Thoracic aorta (tissue), 2 donors: ENCODE measurements at regions not wholly inside any gene's neighbourhood (a gene's known extent, or its start where the extent isn't known, plus 50 kb on each side); places are given as distances from the start of the nearest gene placed in this dataset.
A peak's percentile ranks its signal among the peaks of the same experiment; 100 is the strongest.

Source experiments
- ATAC-seq: fragments of 150-250 bp; one replicate; pipeline ENCODE4 v1.8.0; 2017; ENCODE audit warnings: low read depth; ENCODE audit not compliant: insufficient number of reproducible peaks, low FRiP score
- DNase-seq: peaks from one replicate; pipeline ENCODE4 v3.0.0-alpha.2; 2020; ENCODE audit warnings: low spot score
- H3K27ac ChIP-seq, 2 donors: fragments of 200-600 bp; sonication (generic); 1 replicate in 1 of 2; 2 replicates in 1 of 2; pipeline ENCODE4 v1.5.1; 2016; ENCODE audit warnings: mild to moderate bottlenecking in 2 of 2, moderate library complexity in 2 of 2
- H3K27me3 ChIP-seq: fragments of 200-600 bp; sonication (generic); replicated peaks from 2 replicates; pipeline ENCODE4 v1.6.0; 2016; ENCODE audit warnings: mild to moderate bottlenecking; ENCODE audit not compliant: insufficient read depth
- H3K36me3 ChIP-seq: fragments of 200-600 bp; sonication (generic); one replicate; pipeline ENCODE4 v1.5.1; 2016
- H3K4me1 ChIP-seq, 2 donors: fragments of 200-600 bp; sonication (generic); 1 replicate in 1 of 2; 2 replicates in 1 of 2; pipeline versions ENCODE4 v1.5.1 to v1.6.0; 2016; ENCODE audit warnings: low read depth in 2 of 2, mild to moderate bottlenecking in 1 of 2; ENCODE audit not compliant: control insufficient read depth in 1 of 2
- H3K4me3 ChIP-seq: fragments of 200-600 bp; sonication (generic); 2 replicates; pipeline ENCODE4 v1.5.1; 2016; ENCODE audit warnings: mild to moderate bottlenecking
- H3K9me3 ChIP-seq: fragments of 200-600 bp; sonication (generic); 2 replicates; pipeline ENCODE4 v1.5.1; 2016
- CTCF ChIP-seq: fragments of 200-600 bp; sonication (generic); IDR thresholded peaks from one replicate; pipeline ENCODE4 v1.5.1; 2019; ENCODE audit warnings: antibody characterized with exemption

- ATAC-seq, result no peak
- Histone ChIP-seq H3K9me3 (no peaks in the 10 kb centered on the region), H3K4me3 (peak overlapping the region; percentile 97), H3K4me1 (peaks cover 18 to 38% of the 10 kb centered on the region in 2 donors), H3K27ac (peak overlapping the region; percentile 57 to 76), H3K27me3 (no peaks in the 10 kb centered on the region), H3K36me3 (no peaks in the 10 kb centered on the region)
- no peak for DNase-seq
- TF ChIP-seq CTCF, result no peak
Observed at GRCh38 chr1:9182784-9183257, 51.8 kb upstream of the H6PD start.

DNA sequence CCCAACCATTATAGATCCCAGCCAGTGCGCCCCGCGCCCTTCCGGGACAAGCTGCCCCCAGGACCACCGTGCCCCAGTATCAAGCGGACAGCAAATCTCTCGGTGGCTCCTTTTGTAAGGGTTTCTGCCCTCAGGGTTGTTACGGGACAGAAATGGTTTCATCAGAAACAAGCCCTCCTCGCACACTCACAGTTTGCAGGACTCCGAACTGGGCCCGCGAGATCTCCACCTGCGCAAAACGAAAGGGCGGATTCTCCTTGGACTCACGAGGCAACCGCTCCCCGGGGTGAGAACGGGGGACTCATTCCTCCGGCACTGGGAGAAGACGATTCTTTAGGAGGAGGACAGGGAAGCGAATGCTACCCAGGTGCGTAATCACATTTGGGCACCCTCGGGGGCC lies 51.1 kb upstream of the H6PD start:
- peak overlapping the region; percentile 97 for H3K4me3 ChIP-seq
- H3K9me3 ChIP-seq, result no peaks in the 10 kb centered on the region
- no peaks in the 10 kb centered on the region for H3K27me3 ChIP-seq
- no peak for TF ChIP-seq CTCF
- no peak for ATAC-seq
- no peaks in the 10 kb centered on the region for H3K36me3 ChIP-seq
- no peak overlapping the region for H3K27ac ChIP-seq
- peaks cover 18 to 34% of the 10 kb centered on the region in 2 donors for H3K4me1 ChIP-seq
- DNase-seq, result no peak

- Histone ChIP-seq H3K27ac (no peak overlapping the region), H3K4me3 (peak overlapping the region; percentile 97), H3K9me3 (no peaks in the 10 kb centered on the region), H3K36me3 (no peaks in the 10 kb centered on the region), H3K4me1 (peaks cover 16 to 30% of the 10 kb centered on the region in 2 donors), H3K27me3 (no peaks in the 10 kb centered on the region)
- DNase-seq (no peak), ATAC-seq (no peak)
- TF ChIP-seq CTCF, result no peak
Observed at GRCh38 chr1:9183898-9184297, 50.7 kb upstream of the H6PD start.

DNA sequence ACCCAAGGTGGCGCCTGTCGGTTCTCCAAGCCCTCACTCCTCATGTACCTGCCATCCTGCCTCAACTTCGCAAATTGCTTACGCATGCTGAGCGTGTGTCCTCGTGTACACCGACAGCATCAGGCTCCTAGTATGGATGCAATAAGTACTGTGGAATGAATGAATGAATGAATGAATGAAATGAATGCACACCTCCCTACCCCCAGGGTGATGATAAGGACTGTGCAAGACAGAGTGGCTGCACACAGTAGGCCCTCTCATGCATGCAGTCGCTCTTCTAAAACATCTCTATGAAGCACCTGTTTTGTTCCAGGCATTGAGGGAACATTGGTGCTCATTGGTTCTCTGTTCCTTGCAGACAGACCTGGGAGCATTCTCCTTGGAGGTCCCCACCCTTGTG lies 49.8 kb upstream of the H6PD start:
- Histone ChIP-seq H3K27me3 (no peaks in the 10 kb centered on the region), H3K27ac (no peak overlapping the region), H3K4me1 (peaks cover 13 to 26% of the 10 kb centered on the region in 2 donors), H3K4me3 (no peak overlapping the region), H3K9me3 (no peaks in the 10 kb centered on the region), H3K36me3 (no peaks in the 10 kb centered on the region)
- no peak for DNase-seq
- no peak for ATAC-seq
- no peak for TF ChIP-seq CTCF
